GM21619 (cell line): ENCODE measurements at regions not wholly inside any gene's neighbourhood (a gene's known extent, or its start where the extent isn't known, plus 50 kb on each side); places are given as distances from the start of the nearest gene placed in this dataset.
"Not testable (repeated sequence)": the region's sequence is repeated elsewhere in the genome, so short reads cannot be mapped to it uniquely, and the experiment has no call there.

Experiments
- ATAC-seq: cut with Tn5 transposase; IDR thresholded peaks from one replicate; pipeline ENCODE4 v1.9.1; 2021; ENCODE audit not compliant: unreplicated experiment

GRCh38 chr5:66411701-66412100, 184.5 kb upstream of the MAST4 start:
- ATAC-seq = no peak

GRCh38 chr5:66413931-66414330, 182.3 kb upstream of the MAST4 start:
- no peak for ATAC-seq

DNA sequence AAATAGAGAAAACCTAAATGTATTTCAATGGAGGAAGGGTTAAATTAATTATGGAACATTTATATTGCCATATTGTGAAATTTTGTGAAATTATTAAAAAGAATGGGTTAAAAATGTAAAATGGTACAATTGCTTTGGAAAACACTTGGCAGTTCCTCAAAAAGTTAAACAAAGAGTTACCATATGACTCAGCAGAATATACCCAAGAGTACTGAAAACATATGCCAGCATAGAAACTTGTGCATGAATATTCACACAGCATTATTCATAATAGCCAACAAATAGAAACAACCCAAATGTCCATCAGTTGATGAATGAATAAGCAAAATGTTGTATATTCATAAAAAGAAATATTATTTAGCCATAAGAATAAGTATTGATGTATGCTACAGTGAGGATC, 181.0 kb upstream of the MAST4 start:
- no peak for ATAC-seq

DNA sequence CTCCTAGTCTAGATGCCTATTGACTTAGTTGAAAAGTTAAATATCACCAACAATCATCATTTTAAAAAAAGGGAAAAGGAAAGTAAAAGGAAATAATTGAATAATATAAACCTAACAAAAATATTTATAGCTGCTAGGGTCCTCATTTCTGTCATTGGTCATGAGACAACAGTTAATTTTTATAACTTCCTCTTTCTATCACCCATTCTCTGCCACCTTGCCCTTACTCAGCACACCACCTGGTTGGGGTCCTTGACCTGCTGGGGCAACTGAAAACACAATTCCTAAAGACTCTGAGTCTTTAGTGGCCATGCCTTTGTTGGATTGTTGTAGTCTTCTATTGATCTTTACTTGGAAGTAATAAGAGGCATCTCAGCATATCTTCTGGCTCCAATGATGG, 179.5 kb upstream of the MAST4 start:
- no peak for ATAC-seq

DNA sequence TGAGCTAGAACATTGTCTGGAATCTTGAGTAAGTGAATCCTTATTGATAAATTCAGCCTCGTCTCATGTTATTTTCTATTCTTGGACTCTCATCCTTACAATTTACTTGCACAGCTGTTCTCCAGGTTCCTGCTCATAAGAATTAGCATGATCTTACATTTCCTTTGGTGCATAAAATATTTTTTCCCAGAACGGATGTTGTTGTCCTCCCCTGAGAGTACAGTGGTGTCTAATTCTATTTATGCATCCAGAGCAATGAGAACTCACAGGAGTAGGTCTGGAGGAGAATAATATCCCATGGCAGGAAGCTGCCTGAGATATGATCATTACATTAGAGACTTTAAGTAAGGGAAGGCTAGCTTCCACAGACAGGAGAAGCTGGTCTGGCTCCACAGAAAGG, 178.4 kb upstream of the MAST4 start:
- ATAC-seq = no peak

GRCh38 chr5:66423484-66423883, 172.7 kb upstream of the MAST4 start:
- ATAC-seq = no peak

GRCh38 chr5:66425842-66426241, 170.4 kb upstream of the MAST4 start:
- no peak for ATAC-seq

DNA sequence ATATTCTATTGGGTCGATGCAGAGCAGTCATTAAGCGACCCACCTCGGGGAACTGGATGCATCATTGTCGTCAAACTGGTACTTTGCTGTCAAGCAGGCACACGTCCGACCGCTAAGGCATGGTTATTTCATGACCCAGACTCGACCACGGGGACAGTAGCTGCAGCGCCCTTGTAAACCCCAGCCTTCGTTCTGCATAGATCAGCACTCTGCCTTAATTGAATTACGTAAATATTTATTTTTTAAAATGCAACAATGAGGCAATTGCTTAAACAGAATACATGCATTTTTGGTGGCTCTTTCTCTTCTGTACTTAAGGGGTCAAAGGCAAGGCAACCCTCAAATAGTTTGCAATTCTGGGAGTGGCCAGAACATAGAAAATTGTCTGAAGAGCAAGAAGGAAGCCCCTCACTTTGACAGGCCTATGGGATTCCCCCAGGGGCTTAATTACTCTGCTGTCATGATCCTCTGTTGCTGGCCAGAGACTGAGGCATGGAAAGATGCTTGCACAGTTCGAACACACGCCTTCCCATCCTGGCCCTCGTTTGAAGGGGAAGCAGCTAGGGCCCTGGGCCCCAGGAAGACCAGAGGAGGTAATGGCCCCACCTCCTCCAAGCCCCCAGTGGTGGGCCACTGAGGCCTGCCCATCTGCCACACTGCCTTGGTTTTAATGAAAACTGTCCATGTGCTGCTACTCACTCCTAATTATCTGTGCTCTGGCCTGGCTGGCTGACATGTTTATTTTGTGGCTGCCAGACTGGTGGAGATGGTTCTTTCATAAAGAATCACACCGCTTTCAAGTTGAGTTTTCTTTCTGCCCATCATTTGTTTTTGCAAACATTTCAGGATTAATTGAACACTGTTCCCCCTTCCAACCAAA, 169.7 kb upstream of the MAST4 start:
- ATAC-seq = no peak

GRCh38 chr5:66427139-66427442, 169.1 kb upstream of the MAST4 start:
- no peak for ATAC-seq

- no peak for ATAC-seq
Observed at GRCh38 chr5:66436721-66437120, 159.5 kb upstream of the MAST4 start.

DNA sequence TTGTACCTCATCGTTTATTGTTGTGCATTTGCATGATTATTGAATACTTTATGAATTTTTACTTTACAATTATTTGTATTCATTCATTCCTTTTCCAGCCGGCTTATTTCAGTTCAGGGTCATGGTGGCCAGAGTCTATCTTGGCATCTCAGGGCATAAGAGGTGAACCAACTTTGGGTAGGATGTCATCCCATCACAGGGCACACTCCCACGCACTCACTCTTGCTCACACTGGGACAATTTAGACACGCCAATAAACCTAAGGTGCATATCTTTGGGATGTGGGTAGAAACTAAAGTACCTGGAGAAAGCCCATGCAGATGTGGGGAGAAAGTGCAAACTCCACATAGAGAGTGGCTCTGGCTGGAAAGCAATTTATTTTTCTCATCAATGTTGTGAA, 158.1 kb upstream of the MAST4 start:
- ATAC-seq = no peak

GRCh38 chr5:66438696-66439095, 157.5 kb upstream of the MAST4 start:
- no peak for ATAC-seq

- peak; percentile 57 for ATAC-seq
Observed at GRCh38 chr5:66440202-66440680, 156.0 kb upstream of the MAST4 start.

- ATAC-seq = no peak
Observed at GRCh38 chr5:66441351-66441750, 154.8 kb upstream of the MAST4 start.

GRCh38 chr5:66442951-66443445, 153.2 kb upstream of the MAST4 start:
- no peak for ATAC-seq

GRCh38 chr5:66443462-66444130, 152.6 kb upstream of the MAST4 start:
- no peak for ATAC-seq

GRCh38 chr5:66448070-66448469, 148.1 kb upstream of the MAST4 start:
- ATAC-seq = not testable (repeated sequence)

DNA sequence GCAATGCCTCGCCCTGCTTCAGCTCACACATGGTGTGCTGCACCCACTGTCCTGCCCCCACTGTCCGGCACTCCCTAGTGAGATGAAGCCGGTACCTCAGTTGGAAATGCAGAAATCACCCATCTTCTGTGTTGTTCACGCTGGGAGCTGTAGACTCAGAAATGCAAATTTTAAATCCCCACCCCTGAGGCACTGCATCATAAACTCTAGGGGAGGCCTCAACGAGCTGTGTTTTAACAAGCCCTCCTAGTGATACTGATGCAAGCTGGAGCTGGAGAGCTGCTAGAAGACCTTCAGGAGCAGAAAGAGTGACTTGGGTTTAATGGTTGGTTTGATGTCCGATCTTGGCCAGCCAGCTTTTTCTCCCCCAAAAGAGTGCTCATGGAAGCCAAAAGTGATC, 146.0 kb upstream of the MAST4 start:
- ATAC-seq = no peak

- ATAC-seq = no peak
Observed at GRCh38 chr5:66450988-66451387, 145.2 kb upstream of the MAST4 start.

DNA sequence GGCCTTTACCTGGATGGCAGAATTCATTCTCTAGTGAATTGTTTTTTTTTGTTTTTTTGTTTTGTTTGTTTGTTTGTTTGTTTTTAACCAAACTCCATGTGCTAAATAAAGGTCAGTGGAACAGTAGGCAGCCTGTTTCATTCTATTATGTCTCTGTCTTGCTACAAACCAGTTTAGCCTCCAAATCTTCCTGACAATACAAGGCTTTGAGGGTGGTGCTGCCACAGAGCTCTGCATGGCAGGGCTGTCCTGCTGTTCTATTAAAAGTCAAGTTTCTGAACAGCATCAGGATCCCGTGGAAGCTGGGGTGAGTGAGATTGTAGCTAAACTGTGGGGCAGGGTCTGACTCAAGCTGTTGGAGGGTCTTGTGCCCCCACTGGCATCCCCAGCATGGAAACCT, 144.1 kb upstream of the MAST4 start:
- no peak for ATAC-seq

GRCh38 chr5:66454186-66455078, 141.8 kb upstream of the MAST4 start:
- ATAC-seq = no peak
